Mesendoderm (in vitro differentiated cells): ENCODE measurements at regions not wholly inside any gene's neighbourhood (a gene's known extent, or its start where the extent isn't known, plus 50 kb on each side); places are given as distances from the start of the nearest gene placed in this dataset.

Experiments used
- DNase-seq: peaks from one replicate; pipeline ENCODE4 v3.0.0; 2013
- H2AK5ac ChIP-seq: 2 replicates; pipeline ENCODE4 v1.6.1; 2013; ENCODE audit warnings: low read length, inconsistent platforms
- H2BK120ac ChIP-seq: 2 replicates; pipeline ENCODE4 v1.6.1; 2013; ENCODE audit warnings: low read depth, mild to moderate bottlenecking, low read length, moderate library complexity, mixed read lengths
- H2BK15ac ChIP-seq: replicated peaks from 2 replicates; pipeline ENCODE4 v1.6.1; 2013; ENCODE audit warnings: low read depth, mild to moderate bottlenecking, moderate library complexity
- H2BK5ac ChIP-seq: 2 replicates; pipeline ENCODE4 v1.6.1; 2013; ENCODE audit warnings: low read length, inconsistent platforms
- H3K18ac ChIP-seq: 2 replicates; pipeline ENCODE4 v1.6.1; 2013; ENCODE audit warnings: mild to moderate bottlenecking, low read length, mixed read lengths
- H3K23ac ChIP-seq: one replicate; pipeline ENCODE4 v1.6.1; 2013; ENCODE audit warnings: low read length
- H3K27ac ChIP-seq: 2 replicates; pipeline ENCODE4 v1.5.1; 2013; ENCODE audit warnings: low read depth, mild to moderate bottlenecking, inconsistent platforms, low read length, moderate library complexity
- H3K27me3 ChIP-seq: 2 replicates; pipeline ENCODE4 v1.6.1; 2013; ENCODE audit warnings: low read length, control low read depth, mild to moderate bottlenecking, inconsistent platforms; ENCODE audit not compliant: insufficient read depth, poor library complexity
- H3K36me3 ChIP-seq: 2 replicates; pipeline ENCODE4 v1.6.1; 2013; ENCODE audit warnings: low read length, inconsistent platforms; ENCODE audit not compliant: control insufficient read depth, insufficient read depth
- H3K4ac ChIP-seq: one replicate; pipeline ENCODE4 v1.6.1; 2013; ENCODE audit warnings: low read depth, mild to moderate bottlenecking, low read length, moderate library complexity
- H3K4me1 ChIP-seq: 2 replicates; pipeline ENCODE4 v1.6.1; 2013; ENCODE audit warnings: low read depth, low read length, inconsistent platforms; ENCODE audit not compliant: control insufficient read depth
- H3K4me2 ChIP-seq: 2 replicates; pipeline ENCODE4 v1.6.1; 2013; ENCODE audit warnings: low read length
- H3K4me3 ChIP-seq: 2 replicates; pipeline ENCODE4 v1.5.1; 2013; ENCODE audit warnings: mild to moderate bottlenecking, low read length
- H3K56ac ChIP-seq: one replicate; pipeline ENCODE4 v1.6.1; 2013; ENCODE audit warnings: low read length
- H3K79me1 ChIP-seq: 2 replicates; pipeline ENCODE4 v1.6.1; 2013; ENCODE audit warnings: low read length, inconsistent platforms
- H3K79me2 ChIP-seq: 2 replicates; pipeline ENCODE4 v1.6.1; 2013; ENCODE audit warnings: mild to moderate bottlenecking, low read length; ENCODE audit not compliant: control insufficient read depth, insufficient read depth
- H3K9ac ChIP-seq: 2 replicates; pipeline ENCODE4 v1.6.1; 2013; ENCODE audit warnings: low read length, inconsistent platforms
- H4K5ac ChIP-seq: one replicate; pipeline ENCODE4 v1.6.1; 2013; ENCODE audit warnings: low read length
- H4K8ac ChIP-seq: one replicate; pipeline ENCODE4 v1.6.1; 2013; ENCODE audit warnings: low read depth, mild to moderate bottlenecking, control low read depth, low read length, moderate library complexity
- WGBS: extraction: QIAGEN DNeasy Blood & Tissue Kit; methylation state at CpG from one replicate; pipeline ENCODE4 v1.1.7; 2013; ENCODE audit warnings: low lambda C conversion rate, missing lambda C conversion rate; ENCODE audit not compliant: insufficient coverage; ENCODE audit errors: extremely low coverage; 5-methylcytosine and 5-hydroxymethylcytosine counted together

- Histone ChIP-seq H4K8ac (no peak overlapping the region), H3K79me2 (no peaks in the 10 kb centered on the region), H2BK5ac (no peak overlapping the region), H3K23ac (no peak overlapping the region), H2AK5ac (no peak overlapping the region), H3K56ac (no peak overlapping the region), H3K4ac (no peak overlapping the region), H4K5ac (no peak overlapping the region), H3K27ac (no peak overlapping the region), H3K79me1 (no peaks in the 10 kb centered on the region), H3K36me3 (no peaks in the 10 kb centered on the region), H3K9ac (no peak overlapping the region), H3K4me1 (no peaks in the 10 kb centered on the region), H3K4me2 (no peak overlapping the region), H3K27me3 (no peaks in the 10 kb centered on the region), H2BK15ac (no peak overlapping the region), H3K4me3 (no peak overlapping the region), H2BK120ac (no peak overlapping the region), H3K18ac (no peak overlapping the region)
- no peak for DNase-seq
- no CpG with 5 or more reads among the region's 4 CpGs for WGBS
Observed at GRCh38 chr9:118536153-118536552, 832.0 kb downstream of the TLR4 start.

GRCh38 chr9:118538959-118539358 lies 830.3 kb downstream of the BRINP1 start:
- no peak overlapping the region for H3K18ac ChIP-seq

GRCh38 chr9:118553465-118553864 lies 815.8 kb downstream of the BRINP1 start:
- Histone ChIP-seq H3K4me1 (no peaks in the 10 kb centered on the region), H4K5ac (no peak overlapping the region), H3K18ac (no peak overlapping the region), H3K79me2 (no peaks in the 10 kb centered on the region), H3K56ac (no peak overlapping the region), H4K8ac (no peak overlapping the region), H3K9ac (no peak overlapping the region), H3K79me1 (no peaks in the 10 kb centered on the region), H3K27ac (no peak overlapping the region), H2BK15ac (no peak overlapping the region), H3K23ac (no peak overlapping the region), H2AK5ac (no peak overlapping the region), H3K27me3 (no peaks in the 10 kb centered on the region), H3K4me2 (no peak overlapping the region), H3K36me3 (no peaks in the 10 kb centered on the region), H2BK5ac (no peak overlapping the region), H2BK120ac (no peak overlapping the region), H3K4ac (no peak overlapping the region), H3K4me3 (no peak overlapping the region)
- no CpG with 5 or more reads among the region's 1 CpG for WGBS
- DNase-seq = no peak

More at GRCh38 chr9:118538959-118539358, 830.3 kb downstream of the BRINP1 start:
- Histone ChIP-seq H3K56ac (no peak overlapping the region), H3K4me2 (no peak overlapping the region), H2BK120ac (no peak overlapping the region), H2BK15ac (no peak overlapping the region), H3K23ac (no peak overlapping the region), H3K36me3 (no peaks in the 10 kb centered on the region), H3K79me1 (no peaks in the 10 kb centered on the region), H2BK5ac (no peak overlapping the region), H3K9ac (no peak overlapping the region), H3K79me2 (no peaks in the 10 kb centered on the region), H3K4ac (no peak overlapping the region), H4K8ac (no peak overlapping the region), H3K27me3 (no peaks in the 10 kb centered on the region), H2AK5ac (no peak overlapping the region), H4K5ac (no peak overlapping the region), H3K4me1 (no peaks in the 10 kb centered on the region), H3K27ac (no peak overlapping the region), H3K4me3 (no peak overlapping the region)
- DNase-seq = no peak
- WGBS = no CpG with 5 or more reads among the region's 2 CpGs

DNA sequence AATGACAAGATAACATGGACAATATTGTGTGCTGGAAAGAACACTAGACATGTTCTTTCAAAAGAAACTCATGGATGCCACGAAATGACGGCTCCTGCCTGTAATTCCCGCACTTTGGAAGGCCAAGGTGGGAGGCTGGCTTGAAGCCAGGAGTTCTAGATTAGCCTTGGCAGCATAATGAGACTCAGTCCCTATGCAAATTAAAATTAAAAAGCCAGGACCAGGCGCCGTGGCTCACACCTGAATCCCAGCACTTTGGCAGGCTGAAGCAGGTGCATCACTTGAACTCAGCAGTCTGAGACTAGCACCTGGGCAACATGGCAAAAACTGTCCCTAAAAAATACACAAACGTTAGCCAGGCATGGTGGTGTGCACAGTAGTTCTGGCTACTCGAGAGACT lies 814.2 kb downstream of the BRINP1 start:
- Histone ChIP-seq H3K23ac (no peak overlapping the region), H3K56ac (no peak overlapping the region), H2BK15ac (no peak overlapping the region), H3K4me2 (no peak overlapping the region), H3K4ac (no peak overlapping the region), H2BK120ac (no peak overlapping the region), H3K27ac (no peak overlapping the region), H3K79me2 (no peaks in the 10 kb centered on the region), H4K8ac (no peak overlapping the region), H3K4me1 (no peaks in the 10 kb centered on the region), H3K4me3 (no peak overlapping the region), H3K18ac (no peak overlapping the region), H4K5ac (no peak overlapping the region), H3K9ac (no peak overlapping the region), H2BK5ac (no peak overlapping the region), H3K27me3 (no peaks in the 10 kb centered on the region), H3K36me3 (no peaks in the 10 kb centered on the region), H3K79me1 (no peaks in the 10 kb centered on the region), H2AK5ac (no peak overlapping the region)
- WGBS = no CpG with 5 or more reads among the region's 7 CpGs
- DNase-seq = no peak

DNA sequence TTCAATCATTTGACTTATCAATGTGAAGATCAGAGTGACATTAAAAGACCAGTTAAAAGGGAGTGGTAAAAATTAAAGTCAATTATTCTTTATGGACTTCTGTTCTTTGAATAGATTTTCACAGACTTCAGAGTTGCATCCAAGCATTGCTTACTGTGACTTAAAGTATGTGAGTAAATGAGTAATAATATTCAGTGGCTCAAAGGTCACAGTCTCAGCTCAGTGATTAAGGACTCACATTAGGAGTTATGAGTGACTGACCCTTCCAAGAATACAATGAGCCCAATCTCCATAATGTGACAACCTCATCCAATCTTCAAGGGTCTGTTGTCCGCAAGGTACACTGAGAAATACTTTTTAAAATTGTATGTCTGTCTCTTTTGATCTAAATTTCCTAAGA lies 811.2 kb downstream of the BRINP1 start:
- H3K4me1 ChIP-seq = no peaks in the 10 kb centered on the region
- H2BK15ac ChIP-seq = no peak overlapping the region
- H3K56ac ChIP-seq = no peak overlapping the region
- no peak overlapping the region for H2AK5ac ChIP-seq
- no CpG with 5 or more reads among the region's 1 CpG for WGBS
- H2BK5ac ChIP-seq = no peak overlapping the region
- H3K18ac ChIP-seq = no peak overlapping the region
- H4K8ac ChIP-seq = no peak overlapping the region
- no peak overlapping the region for H2BK120ac ChIP-seq
- H3K4me2 ChIP-seq = no peak overlapping the region
- no peaks in the 10 kb centered on the region for H3K79me2 ChIP-seq
- H3K27ac ChIP-seq = no peak overlapping the region
- H3K4me3 ChIP-seq = no peak overlapping the region
- H3K36me3 ChIP-seq = no peaks in the 10 kb centered on the region
- H3K27me3 ChIP-seq = no peaks in the 10 kb centered on the region
- no peaks in the 10 kb centered on the region for H3K79me1 ChIP-seq
- H3K9ac ChIP-seq = no peak overlapping the region
- H4K5ac ChIP-seq = no peak overlapping the region
- H3K4ac ChIP-seq = no peak overlapping the region
- H3K23ac ChIP-seq = no peak overlapping the region
- no peak for DNase-seq

DNA sequence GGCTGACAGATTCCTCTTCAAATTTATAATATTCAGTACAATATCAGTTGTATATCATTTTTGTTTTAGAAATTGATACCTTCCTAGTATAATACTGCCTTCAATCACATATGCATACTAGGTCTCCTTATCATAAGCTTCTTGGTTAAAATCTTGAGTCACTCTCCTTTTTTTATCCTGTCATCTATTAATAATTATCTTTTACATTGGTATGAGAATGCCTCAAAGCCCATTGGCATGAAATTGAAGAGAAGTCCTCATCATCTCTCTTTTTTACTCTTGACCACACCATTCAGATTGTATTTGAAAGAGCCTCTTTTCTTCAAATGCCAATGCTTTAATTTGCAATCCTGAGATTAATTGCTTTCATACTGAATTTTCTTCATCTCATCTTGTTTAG lies 810.3 kb downstream of the BRINP1 start:
- Histone ChIP-seq H3K9ac (no peak overlapping the region), H3K18ac (no peak overlapping the region), H2BK15ac (no peak overlapping the region), H2AK5ac (no peak overlapping the region), H3K4ac (no peak overlapping the region), H3K23ac (no peak overlapping the region), H4K5ac (no peak overlapping the region), H3K4me1 (no peaks in the 10 kb centered on the region), H3K4me3 (no peak overlapping the region), H3K36me3 (no peaks in the 10 kb centered on the region), H3K4me2 (no peak overlapping the region), H3K79me2 (no peaks in the 10 kb centered on the region), H2BK120ac (no peak overlapping the region), H4K8ac (no peak overlapping the region), H3K56ac (no peak overlapping the region), H3K79me1 (no peaks in the 10 kb centered on the region), H3K27ac (no peak overlapping the region), H2BK5ac (no peak overlapping the region), H3K27me3 (no peaks in the 10 kb centered on the region)
- DNase-seq = no peak
